ENCODE measurements at regions not wholly inside any gene's neighbourhood (a gene's known extent, or its start where the extent isn't known, plus 50 kb on each side); places are given as distances from the start of the nearest gene placed in this dataset.
"Not testable (repeated sequence)": the region's sequence is repeated elsewhere in the genome, so short reads cannot be mapped to it uniquely, and the experiment has no call there.

GRCh38 chr10:23975431-23975830 is 233.5 kb upstream of the KIAA1217 start:
- no peak for DNase-seq

GRCh38 chr10:23976275-23976674 is 232.7 kb upstream of the KIAA1217 start:
- DNase-seq = no peak

GRCh38 chr10:23978317-23978716 is 230.6 kb upstream of the KIAA1217 start:
- DNase-seq = no peak

- DNase-seq = no peak
These were observed 228.8 kb upstream of the KIAA1217 start for GRCh38 chr10:23980094-23980493.

- no peak for DNase-seq
These were observed 227.2 kb upstream of the KIAA1217 start for GRCh38 chr10:23981520-23982309.

GRCh38 chr10:23984405-23984804 is 224.5 kb upstream of the KIAA1217 start:
- DNase-seq = not testable (repeated sequence)

GRCh38 chr10:23988006-23988405 is 220.9 kb upstream of the KIAA1217 start:
- DNase-seq = no peak

GRCh38 chr10:23994459-23995046 is 214.4 kb upstream of the KIAA1217 start:
- DNase-seq = peak; percentile 67

GRCh38 chr10:23999445-23999844 is 209.5 kb upstream of the KIAA1217 start:
- DNase-seq = no peak

GRCh38 chr10:24000271-24000813 is 208.6 kb upstream of the KIAA1217 start:
- no peak for DNase-seq

- no peak for DNase-seq
These were observed 202.2 kb upstream of the KIAA1217 start for GRCh38 chr10:24006741-24007140.

GRCh38 chr10:24007359-24007758 is 201.6 kb upstream of the KIAA1217 start:
- no peak for DNase-seq

GRCh38 chr10:24008164-24009091 is 200.5 kb upstream of the KIAA1217 start:
- DNase-seq = no peak

- no peak for DNase-seq
These were observed 199.8 kb upstream of the KIAA1217 start for GRCh38 chr10:24009115-24009514.

GRCh38 chr10:24009736-24010135 is 199.2 kb upstream of the KIAA1217 start:
- DNase-seq = no peak

GRCh38 chr10:24010436-24010970 is 198.4 kb upstream of the KIAA1217 start:
- DNase-seq = no peak

- DNase-seq = no peak
These were observed 196.6 kb upstream of the KIAA1217 start for GRCh38 chr10:24012249-24012803.

- DNase-seq = no peak
These were observed 181.8 kb upstream of the KIAA1217 start for GRCh38 chr10:24027107-24027506.

- no peak for DNase-seq
These were observed 174.4 kb upstream of the KIAA1217 start for GRCh38 chr10:24034571-24034970.

GRCh38 chr10:24035761-24036160 is 173.2 kb upstream of the KIAA1217 start:
- no peak for DNase-seq

- no peak for DNase-seq
These were observed 169.6 kb upstream of the KIAA1217 start for GRCh38 chr10:24039315-24039714.

- no peak for DNase-seq
These were observed 169.0 kb upstream of the KIAA1217 start for GRCh38 chr10:24039897-24040296.

GRCh38 chr10:24041034-24041433 is 167.9 kb upstream of the KIAA1217 start:
- no peak for DNase-seq
